ENCODE measurements at regions not wholly inside any gene's neighbourhood (a gene's known extent, or its start where the extent isn't known, plus 50 kb on each side); places are given as distances from the start of the nearest gene placed in this dataset.

- H3K9me3 ChIP-seq: no peaks in the 10 kb centered on the region
- no peak overlapping the region for H3K4me3 ChIP-seq
- TF ChIP-seq CTCF (IDR thresholded peaks at IDR 0.05): no peak
- no peaks in the 10 kb centered on the region for H3K36me3 ChIP-seq
- DNase-seq: no peak
- H3K27ac ChIP-seq: no peak overlapping the region
- 79 to 86% methylated on average over 2 of the region's 2 CpGs for WGBS, 2 donors
- intact Hi-C loops (cut with DNase I): no loop called here
- no peaks in the 10 kb centered on the region for H3K4me1 ChIP-seq
- ATAC-seq: no peak
- no peaks in the 10 kb centered on the region for H3K27me3 ChIP-seq
- FAIRE-seq: no peak
Measured at GRCh38 chr1:199353906-199354305, 673.6 kb upstream of the NR5A2 start.

- FAIRE-seq (no peak), ATAC-seq (no peak), DNase-seq (no peak)
- H3K27ac ChIP-seq: no peak overlapping the region
- TF ChIP-seq CTCF (IDR thresholded peaks at IDR 0.05): no peak
- no peak overlapping the region for H3K4me3 ChIP-seq
- H3K27me3 ChIP-seq: no peaks in the 10 kb centered on the region
- H3K36me3 ChIP-seq: no peaks in the 10 kb centered on the region
- H3K9me3 ChIP-seq: no peaks in the 10 kb centered on the region
- intact Hi-C loops (cut with DNase I): no loop called here
- no peaks in the 10 kb centered on the region for H3K4me1 ChIP-seq
- WGBS, 2 donors: 66 to 80% methylated on average over 2 of the region's 2 CpGs
Measured at GRCh38 chr1:199356561-199356960, 670.9 kb upstream of the NR5A2 start.

GRCh38 chr1:199357599-199357998, 669.9 kb upstream of the NR5A2 start:
- intact Hi-C loops (cut with DNase I): no loop called here
- Histone ChIP-seq H3K4me3 (no peak overlapping the region), H3K4me1 (no peaks in the 10 kb centered on the region), H3K36me3 (no peaks in the 10 kb centered on the region), H3K27me3 (no peaks in the 10 kb centered on the region), H3K9me3 (no peaks in the 10 kb centered on the region), H3K27ac (no peak overlapping the region)
- FAIRE-seq: no peak
- 54 to 71% methylated on average over 3 of the region's 3 CpGs for WGBS, 2 donors
- DNase-seq: no peak
- TF ChIP-seq CTCF (IDR thresholded peaks at IDR 0.05): no peak
- no peak for ATAC-seq

- no peak for FAIRE-seq
Measured at GRCh38 chr1:199362996-199363395, 664.5 kb upstream of the NR5A2 start.

GRCh38 chr1:199373139-199373538, 654.4 kb upstream of the NR5A2 start:
- no peak overlapping the region for H3K27ac ChIP-seq
- intact Hi-C loops (cut with DNase I): no loop called here
- no peaks in the 10 kb centered on the region for H3K27me3 ChIP-seq
- no peaks in the 10 kb centered on the region for H3K4me1 ChIP-seq
- WGBS, 2 donors: 76 to 77% methylated on average over 2 of the region's 2 CpGs
- no peaks in the 10 kb centered on the region for H3K9me3 ChIP-seq
- no peaks in the 10 kb centered on the region for H3K36me3 ChIP-seq
- FAIRE-seq (no peak), DNase-seq (no peak), ATAC-seq (no peak)
- no peak overlapping the region for H3K4me3 ChIP-seq
- no peak for TF ChIP-seq CTCF (IDR thresholded peaks at IDR 0.05)

More at GRCh38 chr1:199362996-199363395, 664.5 kb upstream of the NR5A2 start:
- Histone ChIP-seq H3K4me1 (no peaks in the 10 kb centered on the region), H3K27me3 (no peaks in the 10 kb centered on the region), H3K36me3 (no peaks in the 10 kb centered on the region), H3K27ac (no peak overlapping the region), H3K4me3 (no peak overlapping the region), H3K9me3 (no peaks in the 10 kb centered on the region)
- no peak for TF ChIP-seq CTCF (IDR thresholded peaks at IDR 0.05)
- 69 to 94% methylated on average over 1 of the region's 1 CpG for WGBS, 2 donors
- DNase-seq (no peak), ATAC-seq (no peak)
- intact Hi-C loops (cut with DNase I): no loop called here
